ENCODE measurements at regions not wholly inside any gene's neighbourhood (a gene's known extent, or its start where the extent isn't known, plus 50 kb on each side); places are given as distances from the start of the nearest gene placed in this dataset.
A peak's percentile ranks its signal among the peaks of the same experiment; 100 is the strongest.

- intact Hi-C loops (cut with DNase I) = no loop called here
- WGBS = 88% methylated on average over 5 of the region's 5 CpGs
- no peaks in the 10 kb centered on the region for H3K36me3 ChIP-seq
- H3K4me1 ChIP-seq = no peaks in the 10 kb centered on the region
- no peaks in the 10 kb centered on the region for H3K9me3 ChIP-seq
- no peak overlapping the region for H3K4me3 ChIP-seq
- DNase-seq (ENCODE audit: extremely low spot score) = no peak
- no peak overlapping the region for H3K27ac ChIP-seq (replicated peaks in 1 of 4)
- TF ChIP-seq EP300 (IDR thresholded peaks at IDR 0.05) = no peak
- TF ChIP-seq CTCF (IDR thresholded peaks at IDR 0.05) = no peak
- no peak for TF ChIP-seq POLR2A (IDR thresholded peaks at IDR 0.05; ENCODE audit: low read depth)
- TF ChIP-seq POLR2AphosphoS5 (IDR thresholded peaks at IDR 0.05) = no peak
- no peaks in the 10 kb centered on the region for H3K27me3 ChIP-seq
Measured at GRCh38 chr6:103799971-103800670, 1059.6 kb downstream of the HACE1 start.

GRCh38 chr6:103798166-103798565, 1061.6 kb downstream of the HACE1 start:
- Histone ChIP-seq H3K36me3 (no peaks in the 10 kb centered on the region), H3K27me3 (no peaks in the 10 kb centered on the region), H3K4me1 (no peaks in the 10 kb centered on the region), H3K9me3 (no peaks in the 10 kb centered on the region), H3K27ac (replicated peaks in 1 of 4) (no peak overlapping the region), H3K4me3 (no peak overlapping the region)
- TF ChIP-seq EP300 (IDR thresholded peaks at IDR 0.05) (no peak), POLR2AphosphoS5 (IDR thresholded peaks at IDR 0.05) (no peak), POLR2A (IDR thresholded peaks at IDR 0.05; ENCODE audit: low read depth) (no peak), CTCF (IDR thresholded peaks at IDR 0.05) (no peak)
- intact Hi-C loops (cut with DNase I) = no loop called here
- WGBS = 61% methylated on average over 2 of the region's 2 CpGs
- DNase-seq (ENCODE audit: extremely low spot score) = no peak

GRCh38 chr6:103797738-103798137, 1062.0 kb downstream of the HACE1 start:
- no peaks in the 10 kb centered on the region for H3K4me1 ChIP-seq
- DNase-seq (ENCODE audit: extremely low spot score) = no peak
- no peak overlapping the region for H3K27ac ChIP-seq (replicated peaks in 1 of 4)
- TF ChIP-seq POLR2A (IDR thresholded peaks at IDR 0.05; ENCODE audit: low read depth) (no peak), CTCF (IDR thresholded peaks at IDR 0.05) (peak in 1 of 3 experiments; percentile 12)
- no peaks in the 10 kb centered on the region for H3K9me3 ChIP-seq
- intact Hi-C loops (cut with DNase I) = no loop called here
- H3K36me3 ChIP-seq = no peaks in the 10 kb centered on the region
- WGBS = 39% methylated on average over 1 of the region's 1 CpG
- no peak overlapping the region for H3K4me3 ChIP-seq
- H3K27me3 ChIP-seq = no peaks in the 10 kb centered on the region

GRCh38 chr6:103791458-103791857, 1068.3 kb downstream of the HACE1 start:
- no peak overlapping the region for H3K4me3 ChIP-seq
- TF ChIP-seq CTCF (IDR thresholded peaks at IDR 0.05) (no peak), POLR2AphosphoS5 (IDR thresholded peaks at IDR 0.05) (no peak), EP300 (IDR thresholded peaks at IDR 0.05) (no peak), POLR2A (IDR thresholded peaks at IDR 0.05; ENCODE audit: low read depth) (no peak)
- no peaks in the 10 kb centered on the region for H3K9me3 ChIP-seq
- intact Hi-C loops (cut with DNase I) = no loop called here
- WGBS = 82% methylated on average over 2 of the region's 2 CpGs
- no peak for DNase-seq (ENCODE audit: extremely low spot score)
- no peaks in the 10 kb centered on the region for H3K27me3 ChIP-seq
- no peaks in the 10 kb centered on the region for H3K4me1 ChIP-seq
- no peak overlapping the region for H3K27ac ChIP-seq (replicated peaks in 1 of 4)
- H3K36me3 ChIP-seq = no peaks in the 10 kb centered on the region

GRCh38 chr6:103784117-103784516, 1075.6 kb downstream of the HACE1 start:
- no peak for DNase-seq (ENCODE audit: extremely low spot score)
- Histone ChIP-seq H3K27me3 (no peaks in the 10 kb centered on the region), H3K27ac (replicated peaks in 1 of 4) (no peak overlapping the region), H3K9me3 (no peaks in the 10 kb centered on the region), H3K36me3 (no peaks in the 10 kb centered on the region), H3K4me1 (no peaks in the 10 kb centered on the region), H3K4me3 (no peak overlapping the region)
- intact Hi-C loops (cut with DNase I) = no loop called here
- WGBS = 68% methylated on average over 2 of the region's 2 CpGs
- TF ChIP-seq EP300 (IDR thresholded peaks at IDR 0.05) (no peak), CTCF (IDR thresholded peaks at IDR 0.05) (no peak), POLR2AphosphoS5 (IDR thresholded peaks at IDR 0.05) (no peak), POLR2A (IDR thresholded peaks at IDR 0.05; ENCODE audit: low read depth) (no peak)

Data from esophagus muscularis mucosa (tissue), 4 donors.